Naive B cell (primary cell): ENCODE measurements at regions not wholly inside any gene's neighbourhood (a gene's known extent, or its start where the extent isn't known, plus 50 kb on each side); places are given as distances from the start of the nearest gene placed in this dataset.
A peak's percentile ranks its signal among the peaks of the same experiment; 100 is the strongest.
"Not testable (repeated sequence)": the region's sequence is repeated elsewhere in the genome, so short reads cannot be mapped to it uniquely, and the experiment has no call there.

Experiments
- ATAC-seq, 2 donors: fragments of 150-1000 bp; cut with Tn5 transposase; 2 replicates each; pipeline ENCODE4 v1.10.0; 2021; ENCODE audit warnings: low read depth in 2 of 2, mild to moderate bottlenecking in 2 of 2, moderate library complexity in 2 of 2
- DNase-seq: peaks from one replicate; pipeline ENCODE4 v3.0.0; 2022
- H3K27ac Mint-ChIP-seq, 6 donors: one replicate each; pipeline ENCODE4 v1.8.0; 2020 to 2022; ENCODE audit warnings: mild to moderate bottlenecking in 6 of 6, mixed read lengths in 6 of 6, moderate library complexity in 5 of 6, inconsistent platforms in 2 of 6
- H3K27me3 Mint-ChIP-seq, 3 donors: one replicate each; pipeline ENCODE4 v1.8.0; 2021 to 2022; ENCODE audit warnings: mixed read lengths in 3 of 3, mild to moderate bottlenecking in 1 of 3
- H3K36me3 Mint-ChIP-seq, 2 donors: one replicate each; pipeline ENCODE4 v1.8.0; 2020 to 2022; ENCODE audit warnings: mixed read lengths in 2 of 2, inconsistent platforms in 1 of 2, mild to moderate bottlenecking in 1 of 2
- H3K4me1 Mint-ChIP-seq, 3 donors: one replicate each; pipeline ENCODE4 v1.8.0; 2020 to 2022; ENCODE audit warnings: mixed read lengths in 3 of 3, inconsistent platforms in 1 of 3, mild to moderate bottlenecking in 1 of 3, moderate library complexity in 1 of 3
- H3K4me3 Mint-ChIP-seq, 8 donors: one replicate each; pipeline ENCODE4 v1.8.0; 2020 to 2022; ENCODE audit warnings: mild to moderate bottlenecking in 8 of 8, mixed read lengths in 8 of 8, moderate library complexity in 8 of 8, inconsistent platforms in 2 of 8
- H3K9me3 Mint-ChIP-seq, 7 donors: one replicate each; pipeline ENCODE4 v1.8.0; 2020 to 2022; ENCODE audit warnings: mixed read lengths in 7 of 7, mild to moderate bottlenecking in 5 of 7, inconsistent platforms in 2 of 7, moderate library complexity in 1 of 7

DNA sequence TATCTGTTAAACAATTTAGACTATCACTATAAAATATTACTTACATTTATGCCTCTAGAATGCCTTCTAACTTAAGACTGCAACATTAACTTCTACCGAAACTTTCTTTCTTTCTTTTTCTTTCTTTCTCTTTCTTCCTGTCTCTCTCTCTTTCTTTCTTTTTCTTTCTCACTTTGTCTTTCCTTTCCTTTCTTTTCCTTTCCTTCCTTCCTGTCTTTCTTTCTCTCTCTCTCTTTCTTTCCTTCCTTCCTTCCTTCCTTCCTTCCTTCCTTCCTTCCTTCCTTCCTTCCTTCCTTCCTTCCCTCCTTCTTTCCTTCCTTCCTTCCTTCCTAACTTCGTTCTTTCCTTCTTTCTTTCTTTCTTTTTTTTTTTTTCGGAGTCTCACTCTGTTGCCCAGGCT, 1071.9 kb upstream of the ATXN8OS start:
- ATAC-seq (no peak), DNase-seq (no peak)
- peaks cover 0 to 8% (median 2%) of the 10 kb centered on the region in 7 donors for H3K9me3 Mint-ChIP-seq
- no peaks in the 10 kb centered on the region for H3K36me3 Mint-ChIP-seq
- no peaks in the 10 kb centered on the region for H3K4me1 Mint-ChIP-seq
- H3K4me3 Mint-ChIP-seq = no peak overlapping the region
- H3K27me3 Mint-ChIP-seq = no peaks in the 10 kb centered on the region
- no peak overlapping the region for H3K27ac Mint-ChIP-seq

- Mint-ChIP-seq H3K36me3 (no peaks in the 10 kb centered on the region), H3K9me3 (peaks cover 0 to 5% (median 2%) of the 10 kb centered on the region in 7 donors), H3K27ac (no peak overlapping the region), H3K27me3 (no peaks in the 10 kb centered on the region), H3K4me3 (no peak overlapping the region), H3K4me1 (no peaks in the 10 kb centered on the region)
- no peak for DNase-seq
- no peak for ATAC-seq
Measured at GRCh38 chr13:69028936-69029335, 1078.7 kb upstream of the ATXN8OS start.

DNA sequence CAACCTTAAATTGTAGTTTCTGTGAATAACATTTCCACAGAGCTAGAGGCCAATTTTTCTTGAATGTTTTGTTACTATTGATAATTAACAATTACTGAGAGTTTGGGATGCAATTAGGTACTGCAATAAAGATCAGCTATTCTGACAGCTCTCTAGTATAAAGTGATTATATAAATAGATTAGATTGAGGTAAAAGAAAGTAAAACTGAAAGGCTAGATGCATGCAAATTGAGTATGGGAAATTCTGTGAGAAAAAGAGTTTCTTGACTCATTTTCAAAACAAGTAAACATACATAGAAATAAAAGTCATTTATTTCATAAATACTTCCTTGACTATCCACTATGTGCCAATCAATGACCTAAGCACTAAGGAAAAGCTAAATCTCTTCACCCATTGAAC, 1087.5 kb upstream of the ATXN8OS start:
- ATAC-seq (no peak), DNase-seq (no peak)
- Mint-ChIP-seq H3K27me3 (no peaks in the 10 kb centered on the region), H3K27ac (no peak overlapping the region), H3K4me3 (no peak overlapping the region), H3K36me3 (no peaks in the 10 kb centered on the region), H3K4me1 (no peaks in the 10 kb centered on the region), H3K9me3 (peaks cover 0 to 14% (median 10%) of the 10 kb centered on the region in 7 donors)

GRCh38 chr13:69018173-69018572, 1089.5 kb upstream of the ATXN8OS start:
- H3K27me3 Mint-ChIP-seq, ATAC-seq, DNase-seq, H3K36me3 Mint-ChIP-seq, H3K4me1 Mint-ChIP-seq, H3K27ac Mint-ChIP-seq, H3K4me3 Mint-ChIP-seq: not testable (repeated sequence)
- peaks cover 0 to 18% (median 14%) of the 10 kb centered on the region in 7 donors for H3K9me3 Mint-ChIP-seq

GRCh38 chr13:69010789-69011188, 1096.8 kb upstream of the ATXN8OS start:
- Mint-ChIP-seq H3K27ac (no peak overlapping the region), H3K4me1 (no peaks in the 10 kb centered on the region), H3K9me3 (peaks cover 0 to 10% (median 5%) of the 10 kb centered on the region in 7 donors), H3K4me3 (no peak overlapping the region), H3K27me3 (no peaks in the 10 kb centered on the region), H3K36me3 (no peaks in the 10 kb centered on the region)
- DNase-seq (no peak), ATAC-seq (no peak)

GRCh38 chr13:69008499-69008898, 1099.1 kb upstream of the ATXN8OS start:
- no peaks in the 10 kb centered on the region for H3K36me3 Mint-ChIP-seq
- H3K27me3 Mint-ChIP-seq = no peaks in the 10 kb centered on the region
- H3K4me3 Mint-ChIP-seq = no peak overlapping the region
- H3K4me1 Mint-ChIP-seq = no peaks in the 10 kb centered on the region
- no peak for DNase-seq
- no peak for ATAC-seq
- H3K9me3 Mint-ChIP-seq = peaks cover 0 to 10% (median 6%) of the 10 kb centered on the region in 7 donors
- no peak overlapping the region for H3K27ac Mint-ChIP-seq

GRCh38 chr13:68998056-68998455, 1109.6 kb upstream of the ATXN8OS start:
- Mint-ChIP-seq H3K9me3 (peaks cover 5 to 21% (median 16%) of the 10 kb centered on the region in 7 donors), H3K27ac (no peak overlapping the region), H3K36me3 (no peaks in the 10 kb centered on the region), H3K27me3 (no peaks in the 10 kb centered on the region), H3K4me1 (no peaks in the 10 kb centered on the region), H3K4me3 (no peak overlapping the region)
- ATAC-seq = no peak
- no peak for DNase-seq

- Mint-ChIP-seq H3K4me1 (no peaks in the 10 kb centered on the region), H3K9me3 (peaks cover 5 to 15% (median 11%) of the 10 kb centered on the region in 7 donors), H3K27me3 (no peaks in the 10 kb centered on the region), H3K36me3 (no peaks in the 10 kb centered on the region), H3K4me3 (no peak overlapping the region), H3K27ac (no peak overlapping the region)
- no peak for ATAC-seq
- no peak for DNase-seq
Measured at GRCh38 chr13:68996668-68997025, 1111.0 kb upstream of the ATXN8OS start.

GRCh38 chr13:68995972-68996667, 1111.5 kb upstream of the ATXN8OS start:
- ATAC-seq (no peak), DNase-seq (no peak)
- H3K9me3 Mint-ChIP-seq = peaks cover 4 to 12% (median 7%) of the 10 kb centered on the region in 7 donors
- no peaks in the 10 kb centered on the region for H3K4me1 Mint-ChIP-seq
- H3K36me3 Mint-ChIP-seq = no peaks in the 10 kb centered on the region
- H3K27me3 Mint-ChIP-seq = no peaks in the 10 kb centered on the region
- H3K4me3 Mint-ChIP-seq = no peak overlapping the region
- no peak overlapping the region for H3K27ac Mint-ChIP-seq

GRCh38 chr13:68993154-68993553, 1114.5 kb upstream of the ATXN8OS start:
- no peaks in the 10 kb centered on the region for H3K4me1 Mint-ChIP-seq
- peaks cover 0 to 3% (median 0%) of the 10 kb centered on the region in 7 donors for H3K9me3 Mint-ChIP-seq
- no peak overlapping the region for H3K4me3 Mint-ChIP-seq
- ATAC-seq (no peak), DNase-seq (no peak)
- H3K27me3 Mint-ChIP-seq = no peaks in the 10 kb centered on the region
- no peak overlapping the region for H3K27ac Mint-ChIP-seq
- H3K36me3 Mint-ChIP-seq = no peaks in the 10 kb centered on the region

DNA sequence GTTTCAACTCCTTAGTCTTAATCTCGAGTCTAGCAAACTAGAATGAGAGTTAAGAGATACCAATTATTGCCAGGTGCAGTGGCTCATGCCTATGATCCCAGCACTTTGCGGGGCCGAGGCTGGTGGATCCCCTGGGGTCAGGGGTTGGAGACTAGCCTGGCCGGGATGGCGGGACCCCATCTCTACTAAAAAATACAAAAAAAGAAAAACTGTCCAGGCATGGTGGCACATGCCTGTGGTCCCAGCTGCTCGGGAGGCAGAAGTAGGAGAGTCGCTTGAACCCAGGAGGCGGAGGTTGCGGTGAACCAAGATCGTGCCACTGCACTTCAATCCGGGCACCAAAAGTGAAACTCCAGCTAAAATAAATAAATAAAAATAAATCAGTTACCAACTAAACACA, 1119.5 kb upstream of the ATXN8OS start:
- no peak for DNase-seq
- no peaks in the 10 kb centered on the region for H3K36me3 Mint-ChIP-seq
- no peak overlapping the region for H3K4me3 Mint-ChIP-seq
- H3K27ac Mint-ChIP-seq = no peak overlapping the region
- ATAC-seq = no peak
- no peaks in the 10 kb centered on the region for H3K27me3 Mint-ChIP-seq
- peaks cover 0 to 21% (median 6%) of the 10 kb centered on the region in 7 donors for H3K9me3 Mint-ChIP-seq
- H3K4me1 Mint-ChIP-seq = no peaks in the 10 kb centered on the region

DNA sequence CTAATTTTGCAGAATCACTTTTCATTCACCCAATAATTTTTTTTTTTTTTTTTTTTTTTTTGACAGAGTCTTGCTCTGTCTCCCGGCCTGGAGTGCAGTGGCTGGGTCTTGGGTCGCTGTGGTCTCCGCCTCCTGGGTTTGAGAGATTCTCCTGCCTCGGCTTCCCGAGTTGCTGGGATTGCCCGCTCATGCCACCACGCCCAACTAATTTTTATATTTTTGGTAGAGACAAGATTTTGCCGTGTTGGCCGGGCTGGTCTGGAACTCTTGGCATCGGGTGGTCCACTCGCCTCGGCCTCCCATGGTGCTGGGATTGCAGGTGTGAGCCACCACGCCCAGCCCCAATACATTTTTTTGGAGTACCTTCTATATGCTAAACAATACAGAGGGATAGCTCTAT, 1120.0 kb upstream of the ATXN8OS start:
- DNase-seq (no peak), ATAC-seq (no peak)
- Mint-ChIP-seq H3K9me3 (peaks cover 0 to 21% (median 6%) of the 10 kb centered on the region in 7 donors), H3K27ac (no peak overlapping the region), H3K4me1 (no peaks in the 10 kb centered on the region), H3K36me3 (no peaks in the 10 kb centered on the region), H3K27me3 (no peaks in the 10 kb centered on the region), H3K4me3 (no peak overlapping the region)

DNA sequence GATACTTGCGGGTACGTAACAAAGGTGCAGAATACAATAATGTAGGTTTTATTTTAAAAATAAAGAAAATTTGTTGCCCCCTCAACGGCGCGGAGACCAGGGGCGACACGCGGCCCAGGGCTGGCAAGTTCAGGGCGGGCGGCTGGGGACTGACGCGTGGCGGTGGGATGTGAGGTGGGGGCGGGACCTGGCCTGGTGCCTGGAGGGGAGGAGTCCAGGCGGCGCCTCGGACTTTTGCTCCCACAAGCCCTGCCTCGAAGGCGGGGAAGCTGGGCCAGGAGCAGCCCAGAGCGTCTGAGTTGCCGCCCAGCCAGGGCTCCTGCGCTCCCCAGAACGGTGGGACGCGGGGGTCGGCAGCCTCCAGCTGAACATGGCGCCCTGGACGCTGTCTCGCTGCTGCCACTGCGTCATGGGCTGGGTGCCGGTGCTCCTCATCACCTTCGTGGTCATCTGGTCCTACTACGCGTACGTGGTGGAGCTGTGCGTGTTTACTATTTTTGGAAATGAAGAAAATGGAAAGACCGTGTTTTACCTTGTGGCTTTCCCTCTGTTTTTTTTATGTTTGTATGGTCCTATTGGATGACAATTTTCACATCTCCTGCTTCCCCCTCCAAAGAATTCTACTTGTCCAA, 1122.8 kb upstream of the ATXN8OS start:
- Mint-ChIP-seq H3K9me3 (peaks cover 0 to 29% (median 6%) of the 10 kb centered on the region in 7 donors), H3K4me3 (no peak overlapping the region), H3K27me3 (no peaks in the 10 kb centered on the region), H3K4me1 (no peaks in the 10 kb centered on the region), H3K27ac (no peak overlapping the region), H3K36me3 (no peaks in the 10 kb centered on the region)
- ATAC-seq = no peak
- DNase-seq = no peak

DNA sequence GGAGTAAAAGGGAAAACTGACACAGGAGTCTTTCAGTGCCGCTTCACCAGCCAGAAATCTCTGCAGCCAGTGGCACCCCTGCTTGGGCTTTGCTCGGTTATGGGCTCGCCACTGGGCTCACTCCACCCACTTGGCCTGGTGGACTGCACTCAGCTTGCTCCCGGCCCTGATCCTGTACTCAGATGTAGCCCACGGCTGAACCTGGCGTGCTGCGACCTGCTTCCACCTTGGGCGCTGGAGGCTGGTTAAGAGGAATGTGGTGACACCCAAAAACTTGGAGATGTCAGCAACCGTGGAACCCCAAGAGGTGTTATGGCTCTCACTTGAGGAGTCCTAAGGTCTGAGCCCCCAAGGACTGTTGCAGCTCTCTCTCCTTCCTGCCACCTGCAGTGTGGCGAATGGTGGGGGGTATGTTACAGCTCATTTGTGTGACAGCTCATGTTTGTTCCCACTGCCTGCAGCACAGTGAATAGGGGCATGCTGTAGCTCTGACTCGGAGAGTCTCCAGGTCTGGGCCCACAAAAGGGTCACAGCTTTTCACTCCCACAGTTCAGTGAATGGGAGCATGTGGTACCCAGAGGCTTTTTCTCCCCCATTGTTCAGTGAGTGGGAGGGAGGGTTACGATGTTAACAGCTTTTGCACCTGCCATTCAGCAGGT, 1124.5 kb upstream of the ATXN8OS start:
- H3K9me3 Mint-ChIP-seq = peaks cover 0 to 29% (median 4%) of the 10 kb centered on the region in 7 donors
- ATAC-seq = no peak
- peak overlapping the region in 1 of 6 donors; percentile 33 for H3K27ac Mint-ChIP-seq
- no peak for DNase-seq
- no peaks in the 10 kb centered on the region for H3K27me3 Mint-ChIP-seq
- H3K36me3 Mint-ChIP-seq = no peaks in the 10 kb centered on the region
- H3K4me3 Mint-ChIP-seq = no peak overlapping the region
- H3K4me1 Mint-ChIP-seq = no peaks in the 10 kb centered on the region
